Inflammatory macrophage treated with lipopolysaccharide for 1 hour (primary cell): ENCODE measurements at regions not wholly inside any gene's neighbourhood (a gene's known extent, or its start where the extent isn't known, plus 50 kb on each side); places are given as distances from the start of the nearest gene placed in this dataset.

ENCODE experiments used
- DNase-seq, 2 donors: peaks; one replicate each; pipeline ENCODE4 v3.0.0-alpha.2; 2020 to 2022

GRCh38 chr9:115912086-115912485, 241.5 kb upstream of the PAPPA start:
- DNase-seq, result no peak

GRCh38 chr9:115913696-115914095, 239.9 kb upstream of the PAPPA start:
- DNase-seq, result no peak

- DNase-seq, result no peak
Measured at GRCh38 chr9:115914291-115914690, 239.3 kb upstream of the PAPPA start.

- DNase-seq, result no peak
Measured at GRCh38 chr9:115921301-115921700, 232.3 kb upstream of the PAPPA start.

- DNase-seq, result no peak
Measured at GRCh38 chr9:115922444-115922843, 231.1 kb upstream of the PAPPA start.

- no peak for DNase-seq
Measured at GRCh38 chr9:115923410-115923809, 230.2 kb upstream of the PAPPA start.

DNA sequence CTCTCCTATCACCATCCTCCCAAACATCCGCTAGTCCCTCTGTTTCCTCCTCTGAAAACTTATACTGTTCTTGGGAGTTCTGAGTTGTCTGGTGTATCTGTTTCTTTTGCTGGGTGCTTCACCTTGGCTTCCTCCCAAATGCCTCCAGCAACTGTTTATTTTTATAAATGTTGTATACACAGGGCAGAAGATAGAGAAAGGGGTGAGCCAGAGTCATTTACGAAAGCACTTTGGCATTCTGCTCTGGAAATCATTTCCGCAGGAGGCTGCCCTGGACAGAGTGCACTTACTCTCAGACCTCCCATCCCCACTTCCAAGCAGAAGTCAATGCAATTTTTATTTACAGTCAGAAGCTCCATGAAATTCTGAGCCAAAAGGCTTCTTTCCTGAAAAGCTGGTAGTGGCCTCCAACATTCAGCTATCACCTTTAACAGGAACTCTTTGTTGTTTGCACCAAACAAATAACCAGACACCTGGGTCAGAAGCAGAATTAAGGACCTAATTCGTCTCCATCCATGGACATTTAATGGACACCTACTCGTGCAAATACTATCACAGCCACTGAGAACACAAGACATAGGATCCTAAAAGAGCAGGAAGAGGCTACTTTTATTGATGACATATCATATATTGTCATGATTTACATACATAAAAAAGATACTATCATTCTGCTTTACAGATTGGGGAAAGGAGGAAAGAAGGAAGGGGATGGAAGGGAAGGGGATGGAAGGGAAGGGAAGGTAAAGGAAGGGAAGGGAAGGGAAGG, 229.5 kb upstream of the PAPPA start:
- no peak for DNase-seq

GRCh38 chr9:115924669-115924987, 229.0 kb upstream of the PAPPA start:
- no peak for DNase-seq

- no peak for DNase-seq
Measured at GRCh38 chr9:115925424-115925823, 228.2 kb upstream of the PAPPA start.

GRCh38 chr9:115930472-115930871, 223.1 kb upstream of the PAPPA start:
- DNase-seq, result no peak

GRCh38 chr9:115938479-115938878, 215.1 kb upstream of the PAPPA start:
- DNase-seq, result no peak

- DNase-seq, result no peak
Measured at GRCh38 chr9:115939065-115939765, 214.4 kb upstream of the PAPPA start.

DNA sequence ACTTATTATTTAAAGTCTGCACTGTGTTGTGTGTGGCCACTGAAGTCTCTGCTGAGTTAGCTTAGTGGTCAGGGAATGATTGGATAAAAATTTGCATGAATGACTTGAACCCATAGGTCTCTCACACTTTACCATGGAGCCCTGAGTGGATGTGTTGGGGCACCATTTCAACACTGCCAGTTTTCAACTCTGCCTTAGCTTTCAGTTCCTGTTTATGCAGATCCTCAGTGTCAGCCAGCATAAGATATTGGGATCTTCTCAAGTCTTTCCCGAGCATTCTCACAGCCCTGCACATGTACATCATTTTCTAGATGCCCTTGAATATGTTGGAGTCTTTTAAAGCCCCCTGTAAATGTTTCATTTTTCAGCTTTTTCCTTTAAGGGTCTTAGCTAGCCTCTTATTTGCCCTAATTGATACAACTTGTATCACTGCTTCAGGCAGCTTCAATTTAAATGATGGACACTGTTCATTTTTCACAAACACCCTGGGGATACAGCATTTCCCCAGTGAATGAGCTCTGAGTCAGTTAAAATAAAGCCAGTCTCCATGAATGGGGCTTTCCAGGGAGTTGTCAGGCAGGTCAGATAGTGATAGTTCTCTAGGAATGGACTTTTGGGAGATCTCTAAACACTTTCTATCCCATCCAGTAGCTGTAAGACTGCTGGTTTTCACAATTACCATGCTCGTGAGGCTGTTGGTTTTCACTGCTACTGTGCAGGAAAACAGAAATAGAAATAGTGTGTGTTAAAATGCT, 211.9 kb upstream of the PAPPA start:
- no peak for DNase-seq

DNA sequence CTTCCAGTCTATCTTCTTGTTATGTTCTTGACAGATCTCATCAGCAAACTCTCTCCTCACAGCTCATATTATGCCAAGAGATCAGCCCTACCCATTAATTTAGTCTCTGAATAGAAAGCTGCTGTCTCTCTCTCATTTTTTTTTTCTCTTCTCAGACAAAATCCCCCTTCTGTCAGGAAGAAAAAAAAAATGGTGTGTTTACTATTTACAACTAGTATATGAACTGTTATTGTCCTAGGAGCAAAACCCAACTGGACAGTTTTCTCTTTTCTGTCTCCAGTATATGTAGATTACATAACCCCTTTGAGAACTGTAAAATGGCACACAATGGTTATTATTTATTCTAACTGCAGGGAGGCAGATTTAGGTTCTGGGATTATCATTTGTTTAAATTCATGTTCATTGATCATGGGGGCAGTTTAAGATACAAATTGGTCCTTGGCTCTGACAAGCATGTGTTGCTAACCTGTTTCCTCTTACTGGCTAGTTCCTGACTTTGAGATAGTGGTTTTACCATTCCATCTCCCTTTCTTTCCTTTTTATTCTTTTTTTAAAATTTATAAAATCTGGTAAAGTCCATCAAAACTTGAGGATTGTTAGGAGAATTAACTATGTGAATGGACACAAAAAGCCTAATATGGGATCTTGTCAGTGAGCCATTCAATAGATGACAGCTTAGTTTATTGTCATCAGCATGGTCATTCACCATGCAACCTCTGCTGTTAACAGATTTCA, 210.0 kb upstream of the PAPPA start:
- DNase-seq, result no peak

DNA sequence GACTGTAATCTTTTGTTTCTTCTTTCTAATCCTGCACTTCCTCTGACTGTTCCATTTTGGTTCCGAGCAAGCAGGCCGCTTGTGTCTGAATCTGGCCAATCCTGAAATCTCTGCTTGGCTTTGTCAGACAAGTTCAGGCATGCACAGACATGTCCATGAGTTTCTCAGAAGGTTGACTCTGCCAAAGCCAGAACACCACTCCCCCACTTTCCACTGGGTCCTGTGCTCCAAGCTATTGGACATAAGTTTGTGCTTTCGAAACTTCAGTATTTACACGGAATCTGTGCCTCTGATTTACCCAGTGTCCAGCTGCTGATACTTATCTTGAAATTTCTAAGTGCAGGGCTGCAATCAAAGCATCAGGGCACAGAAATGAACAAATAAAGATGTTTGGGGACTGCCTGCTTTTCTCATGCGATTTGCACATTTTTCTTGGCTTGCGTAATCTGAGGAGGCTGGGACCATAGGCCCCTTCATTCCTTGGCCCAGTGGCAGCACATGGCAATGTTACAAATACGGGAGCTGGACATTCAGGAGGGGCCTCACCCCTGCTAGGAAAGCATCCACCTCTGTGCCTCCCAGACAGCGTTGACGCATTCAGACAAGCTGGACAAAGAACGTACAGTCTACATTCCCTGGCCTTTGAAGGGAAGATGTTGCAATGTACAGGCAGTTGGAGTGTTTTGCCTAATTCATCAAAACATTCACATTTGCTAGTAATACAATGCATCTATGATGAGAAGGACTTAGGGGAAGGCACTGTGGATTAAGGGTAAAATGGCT, 209.2 kb upstream of the PAPPA start:
- no peak for DNase-seq

- no peak for DNase-seq
Measured at GRCh38 chr9:115945009-115945431, 208.6 kb upstream of the PAPPA start.

GRCh38 chr9:115946530-115946929, 207.1 kb upstream of the PAPPA start:
- no peak for DNase-seq

DNA sequence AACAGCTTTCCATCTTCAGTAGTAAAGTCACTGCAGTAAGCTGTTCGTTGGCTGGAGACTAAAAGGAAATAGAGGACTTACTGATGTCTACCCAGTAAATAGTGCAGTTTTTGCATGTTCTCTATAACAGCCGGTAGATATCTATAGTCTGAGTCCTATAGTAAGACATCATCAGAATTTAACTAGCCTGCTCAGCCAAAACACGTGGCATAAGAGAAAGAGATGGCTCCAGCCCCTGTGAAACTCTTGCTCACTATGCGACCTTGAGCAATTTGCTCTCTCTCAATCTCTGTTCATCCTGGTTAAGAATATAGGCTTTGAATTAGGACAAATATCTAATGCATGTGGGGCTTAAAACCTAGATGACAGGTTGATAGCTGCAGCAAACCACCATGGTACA, 201.6 kb upstream of the PAPPA start:
- no peak for DNase-seq

GRCh38 chr9:115952430-115953292, 200.9 kb upstream of the PAPPA start:
- DNase-seq, result no peak

DNA sequence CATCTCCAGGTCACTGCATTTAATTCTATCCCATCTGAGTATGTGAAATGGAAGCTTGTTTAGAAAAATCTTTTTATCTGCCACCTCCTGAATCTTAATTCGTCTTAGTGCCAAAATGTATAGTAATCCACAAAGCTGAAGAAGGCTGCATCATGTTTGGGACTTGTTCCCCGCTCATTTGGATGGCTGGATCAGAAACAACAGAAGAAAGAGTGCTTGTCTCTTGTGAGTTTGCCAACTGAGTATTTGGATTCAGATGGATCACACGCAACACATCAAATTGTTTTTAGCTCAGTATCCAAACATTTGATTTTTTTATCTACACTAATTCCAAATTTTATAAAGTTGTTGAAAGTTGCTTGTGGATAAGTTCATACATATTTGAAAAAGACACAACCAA, 197.2 kb upstream of the PAPPA start:
- DNase-seq, result no peak

- DNase-seq, result no peak
Measured at GRCh38 chr9:115957585-115957984, 196.0 kb upstream of the PAPPA start.
